Brain microvascular endothelial cell (primary cell): ENCODE measurements at regions not wholly inside any gene's neighbourhood (a gene's known extent, or its start where the extent isn't known, plus 50 kb on each side); places are given as distances from the start of the nearest gene placed in this dataset.

Experiments used
- DNase-seq: peaks from one replicate; pipeline ENCODE4 v3.0.0-alpha.2; 2020
- H3K27ac ChIP-seq: fragments of 250-450 bp; sonication (Bioruptor Pico); 2 replicates; pipeline ENCODE4 v1.5.1; 2020; ENCODE audit warnings: mild to moderate bottlenecking, moderate library complexity
- H3K27me3 ChIP-seq: fragments of 250-450 bp; sonication (Bioruptor Pico); replicated peaks from 2 replicates; pipeline ENCODE4 v1.5.1; 2020; ENCODE audit warnings: mild to moderate bottlenecking
- H3K36me3 ChIP-seq: fragments of 250-450 bp; sonication (Bioruptor Pico); replicated peaks from 2 replicates; pipeline ENCODE4 v1.5.1; 2020; ENCODE audit warnings: mild to moderate bottlenecking
- H3K4me3 ChIP-seq: 2 replicates; pipeline ENCODE4 v1.5.1; 2011; ENCODE audit warnings: low read depth, mild to moderate bottlenecking, control low read depth, low read length, moderate library complexity
- CTCF ChIP-seq: IDR thresholded peaks from 2 replicates; pipeline ENCODE4 v1.5.1; 2011; ENCODE audit warnings: low read depth, mild to moderate bottlenecking, moderate library complexity, low read length, control low read depth, inconsistent platforms; ENCODE audit errors: missing control alignments
- in situ Hi-C: cut with HindIII; loops from 2 replicates; pipeline ENCODE4 v1.10.0; 2017; ENCODE audit warnings: low sequenced_read_pairs, low pct_ligation_motif_present

- H3K27ac ChIP-seq: no peak overlapping the region
- in situ Hi-C loops: no loop called here
- DNase-seq: peak; percentile 10
- H3K27me3 ChIP-seq: no peaks in the 10 kb centered on the region
- no peak for TF ChIP-seq CTCF
- H3K36me3 ChIP-seq: no peaks in the 10 kb centered on the region
- H3K4me3 ChIP-seq: no peak overlapping the region
Measured at GRCh38 chr21:32131960-32132359, 146.9 kb downstream of the MIS18A start.

GRCh38 chr21:32131164-32131563, 147.7 kb downstream of the MIS18A start:
- DNase-seq: no peak
- Histone ChIP-seq H3K4me3 (no peak overlapping the region), H3K27ac (no peak overlapping the region), H3K36me3 (no peaks in the 10 kb centered on the region), H3K27me3 (no peaks in the 10 kb centered on the region)
- in situ Hi-C loops: no loop called here
- no peak for TF ChIP-seq CTCF

GRCh38 chr21:32130031-32130891, 148.6 kb downstream of the MIS18A start:
- Histone ChIP-seq H3K27ac (no peak overlapping the region), H3K36me3 (no peaks in the 10 kb centered on the region), H3K27me3 (no peaks in the 10 kb centered on the region), H3K4me3 (no peak overlapping the region)
- no peak for TF ChIP-seq CTCF
- no peak for DNase-seq
- in situ Hi-C loops: no loop called here

DNA sequence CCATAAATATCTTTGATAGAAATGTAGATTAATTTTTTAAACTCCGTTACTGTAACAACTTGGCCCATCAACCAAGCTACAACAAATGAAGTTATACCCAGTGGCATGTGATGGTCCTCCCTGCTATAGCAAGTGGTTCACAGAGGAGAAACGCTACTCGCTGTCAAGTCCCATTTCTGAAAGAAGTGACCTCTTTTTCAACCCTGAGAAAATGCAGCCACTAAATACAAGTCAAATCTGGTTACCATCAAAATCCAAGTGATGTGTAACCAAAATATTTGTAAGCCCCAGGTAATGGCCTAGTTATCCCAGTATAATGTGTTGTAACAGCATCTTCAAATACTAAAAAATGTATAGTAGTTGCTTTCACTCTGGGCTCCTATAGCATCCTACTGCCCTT, 151.8 kb downstream of the MIS18A start:
- no peak for DNase-seq
- TF ChIP-seq CTCF: no peak
- no peaks in the 10 kb centered on the region for H3K27me3 ChIP-seq
- H3K27ac ChIP-seq: no peak overlapping the region
- no peak overlapping the region for H3K4me3 ChIP-seq
- no peaks in the 10 kb centered on the region for H3K36me3 ChIP-seq
- in situ Hi-C loops: no loop called here

GRCh38 chr21:32122082-32122481, 156.8 kb downstream of the MIS18A start:
- in situ Hi-C loops: no loop called here
- H3K36me3 ChIP-seq: no peaks in the 10 kb centered on the region
- no peaks in the 10 kb centered on the region for H3K27me3 ChIP-seq
- DNase-seq: no peak
- no peak for TF ChIP-seq CTCF
- no peak overlapping the region for H3K4me3 ChIP-seq
- H3K27ac ChIP-seq: no peak overlapping the region

DNA sequence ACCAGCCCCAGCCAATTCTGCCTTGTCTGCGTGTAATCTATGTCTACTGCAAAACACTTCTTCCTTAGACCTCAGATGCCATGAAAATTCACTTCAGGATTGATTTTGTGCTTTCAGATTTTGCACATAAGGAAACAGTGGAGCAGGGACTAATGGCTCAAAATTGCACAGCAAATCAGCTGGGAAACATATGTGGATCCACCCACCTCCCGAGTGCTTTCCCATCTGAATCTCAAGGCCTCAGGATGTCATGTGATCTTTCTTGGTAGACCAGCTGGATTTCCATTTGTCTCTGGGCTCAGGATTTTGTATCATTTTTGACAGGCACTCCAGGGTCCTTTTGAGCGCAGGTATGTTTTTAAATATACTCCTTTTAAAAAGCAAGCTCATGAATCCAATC, 158.6 kb downstream of the MIS18A start:
- H3K27ac ChIP-seq: no peak overlapping the region
- H3K4me3 ChIP-seq: no peak overlapping the region
- TF ChIP-seq CTCF: no peak
- no peaks in the 10 kb centered on the region for H3K27me3 ChIP-seq
- no peak for DNase-seq
- in situ Hi-C loops: no loop called here
- H3K36me3 ChIP-seq: no peaks in the 10 kb centered on the region
